Retina (tissue), 1 donor: ENCODE measurements at regions not wholly inside any gene's neighbourhood (a gene's known extent, or its start where the extent isn't known, plus 50 kb on each side); places are given as distances from the start of the nearest gene placed in this dataset.
"Not testable (repeated sequence)": the region's sequence is repeated elsewhere in the genome, so short reads cannot be mapped to it uniquely, and the experiment has no call there.

Source experiments
- DNase-seq: peaks from one replicate; pipeline ENCODE4 v3.0.0-alpha.2; 2016

GRCh38 chr5:102666164-102666946 is 88.8 kb upstream of the PAM start:
- peak; percentile 56 for DNase-seq

GRCh38 chr5:102668220-102668932 is 86.7 kb upstream of the PAM start:
- DNase-seq = no peak

- no peak for DNase-seq
Measured at GRCh38 chr5:102670224-102670836, 84.8 kb upstream of the PAM start.

GRCh38 chr5:102671033-102671734 is 83.9 kb upstream of the PAM start:
- not testable (repeated sequence) for DNase-seq

- DNase-seq = no peak
Measured at GRCh38 chr5:102678267-102679058, 76.6 kb upstream of the PAM start.

- DNase-seq = peak; percentile 55
Measured at GRCh38 chr5:102681403-102681983, 73.6 kb upstream of the PAM start.

- DNase-seq = no peak
Measured at GRCh38 chr5:102682101-102682647, 72.9 kb upstream of the PAM start.

- not testable (repeated sequence) for DNase-seq
Measured at GRCh38 chr5:102688076-102688475, 67.0 kb upstream of the PAM start.

- not testable (repeated sequence) for DNase-seq
Measured at GRCh38 chr5:102688581-102689342, 66.3 kb upstream of the PAM start.

GRCh38 chr5:102690910-102691309 is 64.2 kb upstream of the PAM start:
- no peak for DNase-seq

GRCh38 chr5:102691434-102691833 is 63.7 kb upstream of the PAM start:
- no peak for DNase-seq

GRCh38 chr5:102700120-102700831 is 54.8 kb upstream of the PAM start:
- no peak for DNase-seq

GRCh38 chr5:102700916-102701315 is 54.2 kb upstream of the PAM start:
- DNase-seq = no peak

GRCh38 chr5:102701748-102702147 is 53.4 kb upstream of the PAM start:
- DNase-seq = no peak
